NCI-H510A treated with DMSO at 0.1 percent for 48 hours (cell line): ENCODE measurements at regions not wholly inside any gene's neighbourhood (a gene's known extent, or its start where the extent isn't known, plus 50 kb on each side); places are given as distances from the start of the nearest gene placed in this dataset.

ENCODE experiments used
- DNase-seq: peaks from one replicate; lab custom pipeline; 2025; lab: John Stamatoyannopoulos, UW

DNA sequence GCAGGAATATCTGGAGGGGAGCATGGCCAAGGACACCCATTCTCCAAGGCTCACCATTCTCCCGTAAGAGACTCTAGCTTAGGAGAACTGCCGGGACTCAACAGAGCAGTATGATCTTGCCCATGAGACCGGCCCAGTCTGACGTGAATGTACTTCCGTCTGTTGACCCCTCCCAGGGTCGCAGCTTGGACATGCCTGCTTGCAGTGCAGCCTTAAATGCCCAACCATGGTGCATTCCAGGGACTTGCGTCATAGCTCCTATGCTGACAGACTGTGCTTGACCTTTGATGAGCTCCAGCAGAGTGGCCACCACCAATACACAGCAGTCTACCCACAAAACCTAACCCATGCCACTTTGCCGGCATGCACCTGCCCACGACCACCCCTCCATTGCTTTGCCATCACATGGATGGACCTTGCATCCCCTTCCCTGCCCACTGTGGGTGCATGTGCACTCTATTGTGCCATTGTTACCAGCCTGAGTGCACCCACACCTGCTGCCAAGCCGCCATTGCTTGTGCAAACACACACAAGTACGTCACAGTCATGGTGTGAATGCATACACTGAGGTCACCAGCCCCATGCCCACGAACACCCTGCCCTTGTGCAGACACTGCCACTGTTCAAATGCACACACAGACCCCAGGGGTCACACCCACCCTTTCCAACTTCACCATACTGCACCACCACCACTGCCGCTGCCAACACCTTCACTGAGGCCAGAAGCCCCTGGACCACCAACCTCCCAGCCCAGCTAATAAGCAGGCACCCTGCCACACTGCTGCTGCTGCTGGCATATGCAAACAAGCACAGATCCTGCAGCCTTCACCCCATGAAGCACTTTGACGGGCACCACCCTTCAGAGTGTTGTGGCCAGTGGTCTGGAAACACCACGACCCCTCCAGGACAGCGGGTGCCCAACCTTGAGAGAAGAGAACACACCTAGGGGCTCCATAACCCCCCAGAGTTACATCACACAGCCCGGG, 1141.3 kb downstream of the BRINP3 start:
- DNase-seq: no peak

DNA sequence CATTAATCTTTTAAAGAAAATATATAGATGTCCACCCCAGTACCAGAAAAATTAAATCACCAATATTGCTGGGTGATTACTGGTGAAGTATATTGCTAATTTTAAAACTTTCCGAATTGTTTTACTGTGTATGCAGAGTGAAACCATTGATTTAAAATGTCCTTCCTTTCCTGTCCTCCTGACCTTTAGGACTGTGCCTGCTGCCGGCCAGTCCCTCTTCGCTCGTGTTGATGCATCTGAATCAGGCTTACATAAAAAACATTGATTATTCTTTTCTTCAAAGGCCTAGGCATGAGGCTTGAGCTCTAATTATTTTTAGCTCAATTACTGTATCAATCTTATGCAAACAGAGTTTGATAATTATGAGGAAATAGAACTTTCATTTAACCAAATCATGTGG, 1128.1 kb downstream of the BRINP3 start:
- DNase-seq: no peak

DNA sequence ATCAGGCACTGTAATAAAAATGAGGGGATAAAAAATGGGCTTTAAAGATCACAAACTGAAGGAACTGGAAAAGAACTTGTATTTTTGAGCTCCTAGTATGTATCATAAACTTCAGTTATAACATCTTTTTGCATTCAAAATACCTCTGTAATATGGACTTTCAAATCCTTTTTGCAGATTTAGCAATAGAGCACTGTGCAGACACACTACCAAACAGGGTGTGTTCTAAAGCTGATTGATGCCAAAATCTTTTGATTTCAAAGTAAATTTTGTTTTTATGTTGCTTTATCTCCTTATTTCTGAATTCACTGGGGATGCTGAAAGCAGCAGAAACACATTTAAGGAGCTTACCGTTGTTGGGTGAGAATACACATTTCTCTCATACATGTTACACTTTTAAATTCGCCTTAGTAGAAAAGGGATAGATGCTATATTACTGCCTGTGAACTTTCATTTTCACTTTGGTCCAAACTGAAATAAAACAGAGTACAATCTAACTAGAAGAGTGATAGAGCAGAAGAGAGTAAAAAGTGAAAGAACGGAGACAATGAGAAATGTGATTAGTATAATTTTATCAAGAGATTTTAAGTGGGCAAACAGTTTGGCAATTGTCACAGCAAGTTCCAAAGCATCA, 1126.6 kb downstream of the BRINP3 start:
- DNase-seq: no peak

DNA sequence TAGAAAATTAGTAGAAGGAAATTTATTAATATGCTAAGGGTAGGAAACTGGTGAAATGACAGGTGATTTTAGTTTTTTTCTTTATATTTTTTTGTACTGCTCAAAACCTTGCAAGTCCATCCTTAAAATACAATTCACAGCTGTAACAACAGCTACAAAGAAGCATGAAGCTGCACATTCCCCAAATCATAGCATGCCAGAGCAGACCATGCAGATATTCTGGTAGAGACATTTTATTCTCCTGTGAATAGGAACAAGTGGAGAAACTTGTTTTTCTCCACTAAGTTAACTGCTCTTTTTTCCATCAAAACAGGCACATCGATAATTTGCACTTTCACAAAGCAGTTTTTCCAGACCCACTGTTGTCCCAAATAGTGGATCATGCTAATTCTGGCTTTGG, 1125.7 kb downstream of the BRINP3 start:
- DNase-seq: no peak

- DNase-seq: no peak
Observed at GRCh38 chr1:189356206-189356605, 1121.5 kb downstream of the BRINP3 start.

- no peak for DNase-seq
Observed at GRCh38 chr1:189357317-189357716, 1120.3 kb downstream of the BRINP3 start.

GRCh38 chr1:189369612-189370011, 1108.1 kb downstream of the BRINP3 start:
- no peak for DNase-seq

GRCh38 chr1:189374816-189375215, 1102.8 kb downstream of the BRINP3 start:
- DNase-seq: no peak

DNA sequence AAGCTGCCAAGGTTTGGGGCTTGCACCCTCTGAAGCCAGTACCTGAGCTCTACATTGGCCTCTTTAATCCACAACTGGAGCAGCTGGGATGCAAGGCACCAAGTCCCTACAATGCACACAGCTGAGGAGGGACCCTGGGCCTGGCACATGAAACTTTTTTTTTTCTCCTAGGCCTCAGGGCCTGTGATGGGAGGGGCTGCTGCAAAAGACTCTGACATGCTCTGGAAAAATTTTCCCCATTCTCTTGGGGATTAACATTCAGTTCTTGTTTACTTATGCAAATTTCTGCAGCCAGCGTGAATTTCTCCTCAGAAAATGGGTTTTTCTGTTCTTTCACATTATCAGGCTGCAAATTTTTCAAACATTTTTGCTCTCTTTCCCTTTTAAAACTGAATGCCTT, 1072.2 kb downstream of the BRINP3 start:
- no peak for DNase-seq

DNA sequence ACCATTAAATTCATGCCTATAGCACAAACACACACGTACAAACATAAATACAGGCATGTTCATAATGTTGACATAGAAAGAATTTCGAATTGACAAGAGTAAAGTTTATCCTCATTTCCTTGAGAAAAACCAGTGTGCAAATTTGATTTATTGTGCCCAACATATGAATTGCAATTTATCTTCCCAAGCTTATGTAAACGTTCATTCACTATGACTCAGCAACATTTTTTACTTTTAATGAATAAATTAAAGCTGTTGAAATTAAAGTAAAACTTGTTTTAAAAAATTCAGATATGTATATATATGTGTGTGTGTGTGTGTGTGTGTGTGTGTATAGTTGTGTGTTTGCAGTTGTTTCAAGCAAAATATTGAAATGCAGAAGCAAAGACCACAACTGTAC, 1067.9 kb downstream of the BRINP3 start:
- DNase-seq: no peak

GRCh38 chr1:189424746-189425331, 1052.8 kb downstream of the BRINP3 start:
- no peak for DNase-seq

GRCh38 chr1:189429610-189430009, 1048.1 kb downstream of the BRINP3 start:
- DNase-seq: no peak

DNA sequence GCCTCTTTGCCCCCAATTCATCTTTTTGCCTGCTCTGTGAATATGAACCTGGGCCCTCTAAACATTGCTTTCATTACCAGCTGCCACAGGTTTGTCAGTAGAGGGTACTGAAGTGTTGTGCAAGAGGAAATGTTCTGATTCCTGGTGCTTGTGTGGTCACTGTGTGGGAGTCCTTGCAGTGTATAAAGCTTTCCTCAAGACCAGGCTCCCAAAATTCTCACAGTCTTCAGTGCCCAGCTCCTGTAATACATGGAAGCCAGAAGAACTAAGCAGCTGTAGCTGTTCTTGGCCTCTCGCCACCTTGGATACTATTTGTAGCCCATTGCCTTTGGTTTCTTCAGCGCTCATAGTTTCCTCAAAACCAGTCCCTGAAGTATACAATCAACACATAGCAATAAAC, 1046.2 kb downstream of the BRINP3 start:
- no peak for DNase-seq

GRCh38 chr1:189432753-189433152, 1044.9 kb downstream of the BRINP3 start:
- DNase-seq: no peak

DNA sequence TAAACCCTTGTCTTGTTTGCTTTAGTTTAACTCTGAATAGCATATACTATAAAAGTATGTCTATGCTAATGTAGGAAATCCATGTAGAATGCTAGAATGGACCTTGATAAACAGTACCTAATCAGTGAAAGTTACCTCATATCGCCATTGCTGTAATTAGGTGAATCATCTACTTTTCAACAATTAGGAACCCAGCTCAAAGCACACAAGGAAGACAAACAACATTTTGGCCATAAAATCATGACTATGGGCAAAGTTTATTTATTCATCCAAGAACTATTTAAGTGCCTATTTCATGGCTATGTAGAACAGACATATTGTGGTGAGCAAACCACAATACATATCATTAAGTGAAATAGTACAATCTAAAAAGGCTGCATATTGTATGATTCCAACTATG, 1043.2 kb downstream of the BRINP3 start:
- DNase-seq: no peak

GRCh38 chr1:189435398-189435797, 1042.3 kb downstream of the BRINP3 start:
- DNase-seq: no peak

GRCh38 chr1:189438808-189439207, 1038.9 kb downstream of the BRINP3 start:
- DNase-seq: no peak

DNA sequence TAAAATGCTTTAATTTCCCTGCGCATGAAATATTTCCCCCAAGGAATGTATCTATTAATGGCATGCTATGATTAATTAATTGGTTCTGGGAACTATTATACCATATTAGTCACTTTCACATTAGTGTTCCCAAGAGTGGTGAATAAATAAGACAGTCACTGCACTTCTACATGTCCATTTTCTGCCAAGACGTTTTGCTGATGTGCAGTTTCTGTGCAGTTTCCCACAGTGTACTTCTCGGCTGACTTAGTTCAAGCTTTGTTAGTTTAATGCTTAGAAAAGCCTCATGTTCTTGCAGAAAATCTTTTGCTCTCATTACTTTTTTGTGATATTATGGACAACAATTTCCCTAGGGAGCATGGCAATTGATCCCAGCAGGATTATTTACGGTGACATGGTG, 1014.5 kb downstream of the BRINP3 start:
- DNase-seq: no peak

GRCh38 chr1:189496768-189497167, 980.9 kb downstream of the BRINP3 start:
- DNase-seq: no peak

DNA sequence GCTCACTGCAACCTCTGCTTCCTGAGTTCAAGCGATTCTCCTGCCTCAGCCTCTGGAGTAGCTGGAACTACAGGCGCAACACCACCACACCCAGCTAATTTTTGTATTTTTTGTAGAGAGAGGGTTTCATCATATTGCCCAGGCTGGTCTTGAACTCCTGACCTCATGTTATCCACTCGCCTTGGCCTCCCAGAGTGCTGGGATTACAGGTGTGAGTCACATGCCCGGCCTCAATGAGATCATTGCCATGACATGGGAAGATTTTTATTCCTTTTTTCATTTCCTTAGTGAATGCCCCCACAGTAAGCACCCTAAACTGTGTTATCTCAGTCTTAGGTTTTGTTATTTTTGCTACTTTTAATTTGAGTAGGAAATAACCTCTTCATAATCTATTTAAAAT, 977.9 kb downstream of the BRINP3 start:
- no peak for DNase-seq

DNA sequence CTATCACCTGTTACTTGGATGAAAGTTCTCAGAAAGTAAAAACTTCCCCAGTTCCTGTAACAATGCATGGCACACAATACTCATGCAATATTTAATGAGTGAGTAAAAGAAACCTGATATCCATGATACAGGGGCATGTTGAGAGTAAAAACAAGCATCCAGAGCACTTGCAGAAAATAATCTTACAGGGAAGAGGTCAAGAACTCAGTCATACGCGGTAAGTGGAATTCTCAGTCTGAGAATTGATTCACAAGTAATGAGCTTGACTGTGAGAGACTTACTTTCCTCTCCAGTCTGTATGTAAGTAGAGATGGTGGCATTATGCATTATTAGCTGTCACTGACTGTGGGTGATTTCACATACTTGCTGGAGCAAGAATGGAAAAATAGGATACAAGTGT, 976.9 kb downstream of the BRINP3 start:
- DNase-seq: no peak

GRCh38 chr1:189510827-189511226, 966.8 kb downstream of the BRINP3 start:
- no peak for DNase-seq

DNA sequence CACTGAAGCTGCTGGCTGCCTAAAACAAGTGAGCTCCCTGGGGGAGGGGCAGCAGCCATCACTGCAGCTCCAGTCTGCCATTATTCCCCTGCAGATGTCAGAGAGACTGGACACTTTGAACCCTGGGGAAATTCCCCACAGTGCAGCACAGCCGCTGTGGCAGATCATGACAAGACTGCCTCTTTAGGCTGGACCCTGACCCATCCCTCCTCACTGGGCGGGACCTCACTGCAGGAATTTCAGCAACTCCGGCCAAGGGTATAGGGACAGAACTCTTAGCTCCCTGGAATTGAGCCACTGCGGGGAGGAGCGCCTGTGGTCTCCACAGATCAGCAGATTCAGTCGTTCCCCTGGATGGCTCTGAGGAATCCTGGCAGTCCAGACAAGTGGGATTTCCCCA, 964.6 kb downstream of the BRINP3 start:
- no peak for DNase-seq
